Progenitor cell of endocrine pancreas (in vitro differentiated cells): ENCODE measurements at regions not wholly inside any gene's neighbourhood (a gene's known extent, or its start where the extent isn't known, plus 50 kb on each side); places are given as distances from the start of the nearest gene placed in this dataset.

Experiments
- DNase-seq: peaks from one replicate; pipeline ENCODE4 v3.0.0; 2021; ENCODE audit warnings: low spot score; ENCODE audit not compliant: unreplicated experiment
- H3K27ac Mint-ChIP-seq: 2 replicates; pipeline ENCODE4 v1.8.0; 2021; ENCODE audit warnings: mild to moderate bottlenecking, moderate library complexity, mixed read lengths
- H3K27me3 Mint-ChIP-seq: 2 replicates; pipeline ENCODE4 v1.8.0; 2021; ENCODE audit warnings: mixed read lengths
- H3K36me3 Mint-ChIP-seq: 2 replicates; pipeline ENCODE4 v1.8.0; 2022; ENCODE audit warnings: mixed read lengths; ENCODE audit not compliant: insufficient read depth
- H3K4me1 Mint-ChIP-seq: 2 replicates; pipeline ENCODE4 v1.8.0; 2021; ENCODE audit warnings: low read depth, mixed read lengths
- H3K4me3 Mint-ChIP-seq: 2 replicates; pipeline ENCODE4 v1.8.0; 2021; ENCODE audit warnings: low read depth, mild to moderate bottlenecking, moderate library complexity, mixed read lengths
- H3K9me3 Mint-ChIP-seq: 2 replicates; pipeline ENCODE4 v1.8.0; 2021; ENCODE audit warnings: low read depth, mixed read lengths
- TF ChIP-seq, protein P1 (sequence below): fragments of 200-600 bp; sonication (generic); IDR thresholded peaks from one replicate; pipeline ENCODE4 v1.5.0; 2021; ENCODE audit warnings: antibody characterized with exemption, mild to moderate bottlenecking; ENCODE audit not compliant: unreplicated experiment

- TF ChIP-seq, protein P1, sequence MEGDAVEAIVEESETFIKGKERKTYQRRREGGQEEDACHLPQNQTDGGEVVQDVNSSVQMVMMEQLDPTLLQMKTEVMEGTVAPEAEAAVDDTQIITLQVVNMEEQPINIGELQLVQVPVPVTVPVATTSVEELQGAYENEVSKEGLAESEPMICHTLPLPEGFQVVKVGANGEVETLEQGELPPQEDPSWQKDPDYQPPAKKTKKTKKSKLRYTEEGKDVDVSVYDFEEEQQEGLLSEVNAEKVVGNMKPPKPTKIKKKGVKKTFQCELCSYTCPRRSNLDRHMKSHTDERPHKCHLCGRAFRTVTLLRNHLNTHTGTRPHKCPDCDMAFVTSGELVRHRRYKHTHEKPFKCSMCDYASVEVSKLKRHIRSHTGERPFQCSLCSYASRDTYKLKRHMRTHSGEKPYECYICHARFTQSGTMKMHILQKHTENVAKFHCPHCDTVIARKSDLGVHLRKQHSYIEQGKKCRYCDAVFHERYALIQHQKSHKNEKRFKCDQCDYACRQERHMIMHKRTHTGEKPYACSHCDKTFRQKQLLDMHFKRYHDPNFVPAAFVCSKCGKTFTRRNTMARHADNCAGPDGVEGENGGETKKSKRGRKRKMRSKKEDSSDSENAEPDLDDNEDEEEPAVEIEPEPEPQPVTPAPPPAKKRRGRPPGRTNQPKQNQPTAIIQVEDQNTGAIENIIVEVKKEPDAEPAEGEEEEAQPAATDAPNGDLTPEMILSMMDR = no peak
- no peaks in the 10 kb centered on the region for H3K4me1 Mint-ChIP-seq
- H3K9me3 Mint-ChIP-seq = peaks cover 14% of the 10 kb centered on the region
- no peak for DNase-seq
- H3K27me3 Mint-ChIP-seq = no peaks in the 10 kb centered on the region
- no peak overlapping the region for H3K27ac Mint-ChIP-seq
- no peaks in the 10 kb centered on the region for H3K36me3 Mint-ChIP-seq
- no peak overlapping the region for H3K4me3 Mint-ChIP-seq
Measured at GRCh38 chr11:42098075-42098474, 638.6 kb upstream of the LRRC4C start.

DNA sequence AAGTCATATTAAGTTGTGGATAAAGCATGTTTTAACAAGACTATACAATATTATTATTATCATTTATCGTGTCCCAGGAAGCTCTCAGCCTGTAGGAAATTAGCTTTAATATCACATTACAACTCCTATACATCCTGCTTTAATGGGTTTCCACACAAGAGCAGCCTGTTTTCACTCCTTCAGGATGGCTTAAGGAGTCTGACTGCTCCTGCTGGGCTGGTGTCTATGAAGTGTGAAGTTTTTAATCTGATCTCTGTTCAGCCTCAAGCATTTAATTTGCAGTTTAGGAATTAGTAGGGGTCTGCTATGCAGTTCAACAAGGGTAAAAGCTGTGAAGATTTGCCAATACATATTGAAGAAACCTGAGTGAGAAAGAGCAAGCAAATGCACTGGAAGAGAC lies 653.4 kb upstream of the LRRC4C start:
- Mint-ChIP-seq H3K4me3 (no peak overlapping the region), H3K4me1 (no peaks in the 10 kb centered on the region), H3K9me3 (no peaks in the 10 kb centered on the region), H3K27me3 (no peaks in the 10 kb centered on the region), H3K36me3 (no peaks in the 10 kb centered on the region), H3K27ac (no peak overlapping the region)
- TF ChIP-seq, protein P1 = no peak
- DNase-seq = no peak

DNA sequence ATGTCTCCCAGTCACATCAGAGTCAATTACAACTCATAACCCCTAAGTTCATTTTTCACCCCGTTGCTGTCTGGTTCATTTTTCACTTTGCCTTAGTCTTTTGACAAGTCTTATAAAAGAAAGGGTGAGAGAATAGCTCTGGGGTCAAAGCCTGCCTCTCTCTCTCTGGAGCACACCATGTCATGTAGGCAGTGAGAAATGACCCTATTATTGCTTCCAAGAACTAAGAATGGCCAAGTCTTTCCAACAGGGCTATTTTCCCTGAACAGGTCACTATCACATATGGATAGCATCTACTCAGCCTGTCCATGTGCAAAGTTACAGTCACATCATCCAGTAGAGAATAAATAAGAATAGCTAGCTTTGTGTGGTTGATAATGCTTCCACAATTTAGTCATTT lies 655.5 kb upstream of the LRRC4C start:
- TF ChIP-seq, protein P1 = no peak
- no peaks in the 10 kb centered on the region for H3K27me3 Mint-ChIP-seq
- H3K36me3 Mint-ChIP-seq = no peaks in the 10 kb centered on the region
- H3K27ac Mint-ChIP-seq = no peak overlapping the region
- H3K4me1 Mint-ChIP-seq = no peaks in the 10 kb centered on the region
- no peaks in the 10 kb centered on the region for H3K9me3 Mint-ChIP-seq
- DNase-seq = no peak
- H3K4me3 Mint-ChIP-seq = no peak overlapping the region

DNA sequence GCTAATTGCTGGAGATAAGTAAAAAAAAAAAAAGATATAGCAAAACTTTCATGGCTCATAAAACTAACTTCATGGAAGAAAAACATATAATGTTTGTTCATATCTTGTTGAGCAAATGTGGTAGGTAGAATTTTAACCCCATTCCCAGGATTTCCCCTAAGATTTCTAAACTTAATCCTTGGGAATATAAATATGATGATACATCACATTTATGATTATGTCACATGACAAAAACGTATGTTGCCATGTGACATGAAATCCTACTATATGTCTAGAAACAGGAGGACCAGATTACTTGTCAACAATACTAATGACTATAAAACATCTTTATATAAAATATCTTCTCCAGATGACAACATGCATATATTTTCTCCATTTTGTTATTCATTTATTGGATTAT lies 679.0 kb upstream of the LRRC4C start:
- Mint-ChIP-seq H3K4me1 (no peaks in the 10 kb centered on the region), H3K27ac (no peak overlapping the region), H3K36me3 (no peaks in the 10 kb centered on the region), H3K4me3 (no peak overlapping the region), H3K9me3 (peaks cover 4% of the 10 kb centered on the region), H3K27me3 (no peaks in the 10 kb centered on the region)
- TF ChIP-seq, protein P1 = no peak
- DNase-seq = no peak

- no peaks in the 10 kb centered on the region for H3K4me1 Mint-ChIP-seq
- H3K4me3 Mint-ChIP-seq = no peak overlapping the region
- H3K27me3 Mint-ChIP-seq = no peaks in the 10 kb centered on the region
- H3K9me3 Mint-ChIP-seq = peaks cover 20% of the 10 kb centered on the region
- no peak for DNase-seq
- TF ChIP-seq, protein P1 = no peak
- no peak overlapping the region for H3K27ac Mint-ChIP-seq
- H3K36me3 Mint-ChIP-seq = no peaks in the 10 kb centered on the region
Measured at GRCh38 chr11:42145311-42145710, 685.9 kb upstream of the LRRC4C start.
